ENCODE measurements at regions not wholly inside any gene's neighbourhood (a gene's known extent, or its start where the extent isn't known, plus 50 kb on each side); places are given as distances from the start of the nearest gene placed in this dataset.

- TF ChIP-seq CTCF (IDR thresholded peaks at IDR 0.05 in 2 of 3, conservative IDR thresholded peaks at IDR 0.05 in 1 of 3; ENCODE audit: control insufficient read depth in 2 of 3, extremely low read depth in 1 of 3, insufficient read depth in 1 of 3, low read depth in 3 of 3, low read length in 3 of 3) (no peak), SREBF2 (IDR thresholded peaks at IDR 0.05; ENCODE audit: low read length) (no peak)
Observed at GRCh38 chr5:152171888-152172287, 233.2 kb downstream of the NMUR2 start (continued).

GRCh38 chr5:152170350-152170749, 234.7 kb downstream of the NMUR2 start:
- no TSS peak for BruUV-seq (replicated peaks)
- Histone ChIP-seq H4K20me1 (ENCODE audit: control insufficient read depth, insufficient read depth) (no peaks in the 10 kb centered on the region), H3K36me3 (ENCODE audit: control insufficient read depth in 2 of 2, insufficient read depth in 2 of 2, low read length in 1 of 2) (no peaks in the 10 kb centered on the region), H3K79me2 (ENCODE audit: control insufficient read depth, insufficient read depth, low read length) (no peaks in the 10 kb centered on the region), H3K4me1 (ENCODE audit: control insufficient read depth, insufficient read depth, low read length) (no peaks in the 10 kb centered on the region), H3K9me3 (replicated peaks; ENCODE audit: control insufficient read depth, insufficient read depth, low read length) (no peaks in the 10 kb centered on the region), H3K4me2 (ENCODE audit: control insufficient read depth, insufficient read depth) (no peak overlapping the region), H3K27me3 (replicated peaks in 1 of 2; ENCODE audit: control insufficient read depth in 2 of 2, insufficient read depth in 2 of 2, low read length in 1 of 2) (no peaks in the 10 kb centered on the region), H3K27ac (ENCODE audit: control insufficient read depth, insufficient read depth) (no peak overlapping the region), H3K4me3 (no peak overlapping the region), H3K9ac (ENCODE audit: control insufficient read depth, insufficient read depth, low read length) (no peak overlapping the region), H2AFZ (ENCODE audit: control insufficient read depth, low read depth, low read length) (no peak overlapping the region)
- 0% methylated on average over 4 of the region's 4 CpGs for WGBS (ENCODE audit: insufficient coverage, insufficient replicate concordance, low lambda C conversion rate, missing lambda C conversion rate)
- FAIRE-seq = no peak
- POLR2A ChIA-PET = no interaction called here
- RAD21 ChIA-PET (ENCODE audit: unreplicated experiment) = no interaction called here
- DNase-seq (ENCODE audit: low read depth, low spot score) = no peak
- in situ Hi-C loops (cut with MboI) (no loop called here), intact Hi-C loops (cut with micrococcal nuclease; ENCODE audit: unreplicated experiment) (no loop called here)
- SMC1A ChIA-PET (ENCODE audit: uncharacterized antibody, unreplicated experiment) = interaction anchor here (1.5 kb wide), 1 partner anchor 345 kb away, joined by 5 read pairs; no protein-coding TSS in a partner anchor
- ATAC-seq = no peak
- CTCF ChIA-PET = interaction anchor here (0.8 kb wide), 1 partner anchor 10 kb away, joined by 3 read pairs; no protein-coding TSS in a partner anchor
- TF ChIP-seq ZZZ3 (IDR thresholded peaks at IDR 0.05; ENCODE audit: control insufficient read depth, insufficient read length, low read depth) = no peak
- no peak for TF ChIP-seq ZBED1 (IDR thresholded peaks at IDR 0.05; ENCODE audit: borderline replicate concordance)
- TF ChIP-seq ZNF24 (IDR thresholded peaks at IDR 0.05) = no peak
- no peak for TF ChIP-seq HCFC1 (IDR thresholded peaks at IDR 0.05; ENCODE audit: low read length)
- no peak for TF ChIP-seq USF1 (IDR thresholded peaks at IDR 0.05; ENCODE audit: borderline replicate concordance, extremely low read length, insufficient read depth, low read depth, low read length)
- TF ChIP-seq ATF2 (IDR thresholded peaks at IDR 0.05; ENCODE audit: low read length) = no peak
- TF ChIP-seq CUX1 (IDR thresholded peaks at IDR 0.05; ENCODE audit: insufficient replicate concordance, low read depth, low read length) = no peak
